ENCODE measurements at regions not wholly inside any gene's neighbourhood (a gene's known extent, or its start where the extent isn't known, plus 50 kb on each side); places are given as distances from the start of the nearest gene placed in this dataset.

DNA sequence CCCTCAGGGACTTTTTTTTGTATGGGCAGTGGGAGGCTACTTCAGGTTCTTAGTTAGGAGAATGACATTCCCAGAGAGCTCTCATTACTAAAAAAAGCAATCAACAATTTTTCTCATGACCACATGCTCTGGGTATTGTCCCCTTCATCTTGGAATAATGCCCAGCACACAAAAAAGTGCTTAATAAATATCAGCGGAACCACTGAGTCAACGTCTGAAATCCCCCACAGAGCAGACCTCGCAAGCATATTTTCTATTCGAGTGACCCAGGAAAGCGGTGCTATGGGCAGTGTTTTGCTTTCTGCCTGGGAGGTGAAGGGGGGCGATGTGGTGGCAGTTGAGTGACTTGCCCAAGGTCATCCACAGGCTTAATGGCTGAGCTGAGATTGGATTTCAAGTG, 493.4 kb upstream of the ZMIZ1 start:
- DNase-seq (ENCODE audit: low spot score), result no peak

DNA sequence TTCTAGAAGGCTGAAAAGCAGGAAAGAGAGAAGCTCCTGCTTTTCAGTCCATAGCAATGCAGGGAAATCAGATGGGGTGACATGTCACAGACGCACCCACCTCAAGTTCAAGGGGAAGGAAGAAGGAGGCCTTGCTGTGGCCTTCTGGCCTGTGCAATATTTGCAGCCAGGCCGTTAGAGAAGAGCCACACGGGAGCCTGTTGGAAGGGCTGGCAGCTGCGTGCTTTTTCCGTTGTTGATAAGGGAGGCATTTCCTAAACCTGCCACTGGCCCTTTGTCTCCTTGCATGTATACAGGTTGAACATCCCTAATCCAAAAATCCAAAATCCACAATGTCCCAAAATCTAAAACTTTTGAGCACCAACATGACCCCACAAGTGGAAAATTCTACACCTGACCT, 492.5 kb upstream of the ZMIZ1 start:
- no peak for DNase-seq (ENCODE audit: low spot score)

DNA sequence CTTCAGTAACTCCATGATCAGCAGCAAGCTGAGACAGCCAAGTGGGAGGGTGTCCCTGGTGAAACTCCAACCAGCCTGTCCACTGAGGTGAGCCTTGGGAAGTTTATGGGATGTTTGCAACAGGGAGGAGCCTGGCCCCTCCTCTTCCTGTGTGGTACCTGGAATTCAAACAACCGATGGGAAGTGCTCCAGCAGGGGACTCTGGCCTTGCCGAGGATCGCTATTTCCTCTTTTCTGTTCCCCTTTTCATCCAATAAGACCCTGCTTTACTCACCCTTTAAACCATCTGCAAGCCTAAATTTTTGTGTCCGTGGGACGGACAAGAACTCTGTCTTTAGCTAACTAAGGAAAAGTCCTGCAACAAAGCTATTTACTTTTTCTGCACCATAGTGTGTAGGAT, 491.1 kb upstream of the ZMIZ1 start:
- DNase-seq (ENCODE audit: low spot score), result no peak

DNA sequence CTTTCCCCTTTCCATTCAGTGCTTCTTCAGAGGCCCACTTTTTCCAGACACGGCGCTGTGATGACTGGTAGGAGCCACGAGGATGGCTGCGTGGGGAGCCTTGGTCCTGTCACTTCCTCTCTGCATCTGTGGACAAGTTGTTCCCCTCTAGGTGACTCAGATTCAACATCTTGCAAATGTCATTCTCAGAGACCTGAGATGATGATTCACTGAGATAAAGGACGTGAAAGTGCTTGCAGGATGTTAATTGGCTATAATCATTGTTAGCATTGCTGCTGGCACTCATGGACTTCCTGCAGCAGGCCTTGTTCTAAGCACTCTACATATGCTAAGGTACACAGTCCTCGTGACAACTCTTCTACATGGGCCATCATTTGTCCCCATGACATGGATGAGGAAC, 489.8 kb upstream of the ZMIZ1 start:
- DNase-seq (ENCODE audit: low spot score), result no peak

DNA sequence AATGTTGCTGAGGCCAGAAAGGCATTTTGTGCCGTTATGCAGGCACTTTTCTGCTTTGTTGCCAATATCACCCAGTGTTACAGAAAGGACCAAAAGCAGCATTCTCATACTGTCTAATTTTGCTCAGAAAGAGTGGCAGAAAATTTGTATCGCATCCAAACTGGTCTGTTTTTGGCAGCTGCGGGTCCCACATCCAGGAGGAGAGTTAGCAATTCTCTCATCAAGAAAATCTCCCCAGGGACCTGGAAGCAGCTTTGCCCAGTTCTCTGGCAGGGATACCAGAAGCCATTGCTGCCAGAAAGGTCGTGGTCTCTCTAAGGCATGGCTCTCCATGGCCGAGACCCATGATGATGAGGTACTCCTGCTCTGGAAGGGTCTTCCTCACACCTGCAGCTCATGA, 489.2 kb upstream of the ZMIZ1 start:
- DNase-seq (ENCODE audit: low spot score), result no peak

DNA sequence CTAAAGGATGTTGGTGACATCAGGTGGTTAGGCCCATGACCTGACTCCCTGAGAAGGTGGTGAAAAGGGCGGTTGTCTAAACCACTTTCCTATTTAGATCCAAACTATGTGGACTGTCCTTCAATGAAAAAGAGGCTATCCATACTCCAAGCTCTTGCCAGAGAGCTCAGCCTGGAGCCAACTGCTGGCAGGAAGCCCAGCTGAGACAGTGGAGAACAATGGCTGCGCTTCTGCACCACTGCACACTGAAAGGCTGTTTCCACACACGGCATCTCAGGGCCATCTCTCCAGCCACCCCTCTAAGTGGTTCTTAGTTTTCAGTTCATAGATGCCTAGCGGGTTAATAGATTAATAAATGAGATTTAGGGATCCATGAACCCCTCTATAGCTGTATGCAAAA, 488.8 kb upstream of the ZMIZ1 start:
- no peak for DNase-seq (ENCODE audit: low spot score)

DNA sequence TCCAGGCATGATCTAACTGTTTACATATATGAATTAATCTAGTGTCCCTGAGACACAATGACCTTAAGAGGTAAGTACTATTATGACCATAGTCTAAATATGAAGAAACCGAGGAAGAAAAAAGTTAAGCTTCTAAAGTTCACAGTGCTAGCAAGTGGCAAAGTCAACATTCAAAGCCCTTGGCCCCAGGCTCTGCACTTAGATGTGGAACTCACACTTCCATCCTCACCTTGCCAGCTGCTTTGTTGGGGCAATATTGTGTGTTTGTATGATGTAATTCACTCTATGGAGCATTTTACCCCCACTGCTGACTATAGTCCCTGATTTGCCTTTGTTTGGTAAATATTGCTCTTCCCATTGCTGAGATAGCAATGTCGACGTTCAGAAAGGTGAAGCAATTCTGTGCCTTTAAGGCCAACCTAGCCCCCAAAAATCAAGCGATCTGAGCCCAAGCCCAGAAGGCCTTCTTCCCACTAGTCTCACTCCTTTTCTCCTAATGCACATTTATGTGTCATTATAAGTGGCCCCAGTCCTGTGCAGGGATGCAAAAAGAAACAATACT, 487.6 kb upstream of the ZMIZ1 start:
- no peak for DNase-seq (ENCODE audit: low spot score)

DNA sequence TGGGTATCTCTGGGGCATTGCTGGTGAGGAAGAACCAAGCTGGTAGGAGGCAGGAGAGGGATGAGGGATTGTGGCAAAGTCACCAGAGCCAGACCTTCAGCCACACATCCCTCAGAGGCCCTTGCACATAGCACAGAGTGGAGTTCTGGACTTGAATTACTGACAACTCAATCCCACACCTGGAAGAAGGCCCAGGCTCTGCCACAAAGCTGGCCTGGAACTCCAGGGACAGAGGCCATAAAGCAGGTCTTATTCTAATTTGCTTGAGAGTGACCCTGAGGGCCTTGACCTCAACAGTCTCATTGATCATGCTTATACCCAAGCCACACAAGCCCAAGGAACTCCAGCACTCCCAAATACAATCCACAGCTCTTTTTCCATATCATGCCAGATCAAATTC, 486.2 kb upstream of the ZMIZ1 start:
- DNase-seq (ENCODE audit: low spot score), result no peak

DNA sequence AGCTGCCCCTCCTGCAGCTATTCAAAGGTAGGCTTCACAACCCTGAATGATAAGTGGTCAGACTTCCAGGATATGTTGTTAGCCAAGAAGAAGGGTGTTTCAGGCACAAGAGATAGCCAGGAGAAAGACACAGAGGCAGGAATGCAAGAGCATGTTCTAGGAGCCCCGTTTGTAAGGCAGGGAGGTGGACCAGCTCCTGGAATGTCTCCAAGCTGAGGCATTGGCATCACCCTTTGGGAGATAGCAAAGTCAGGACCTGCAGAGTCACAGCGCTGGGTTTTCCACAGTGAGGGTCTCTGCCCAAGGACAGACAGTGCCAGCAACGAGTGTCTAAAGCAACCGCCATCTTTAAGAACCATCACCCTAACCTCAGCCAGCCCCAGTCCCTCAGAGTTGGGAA, 484.5 kb upstream of the ZMIZ1 start:
- DNase-seq (ENCODE audit: low spot score), result no peak

DNA sequence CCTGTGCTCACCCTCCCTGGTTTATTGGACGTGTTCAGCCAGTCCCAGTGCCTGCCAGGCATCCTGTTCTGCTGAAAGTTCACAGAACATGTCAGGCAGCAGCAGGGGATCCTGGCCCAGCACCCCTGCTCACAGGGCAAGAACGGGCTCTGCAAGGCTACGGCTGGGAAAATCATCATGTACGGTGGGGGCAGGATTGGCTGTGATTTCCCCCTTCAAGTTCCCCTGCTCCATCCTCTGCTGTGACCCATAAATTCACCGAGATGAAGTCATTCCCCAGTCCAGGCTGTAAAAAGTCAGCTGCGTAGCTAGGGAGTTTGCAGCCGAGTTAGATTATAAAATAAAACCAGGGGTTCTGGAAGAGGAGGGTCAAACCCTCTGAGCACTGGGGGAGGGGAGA, 484.1 kb upstream of the ZMIZ1 start:
- DNase-seq (ENCODE audit: low spot score), result no peak

DNA sequence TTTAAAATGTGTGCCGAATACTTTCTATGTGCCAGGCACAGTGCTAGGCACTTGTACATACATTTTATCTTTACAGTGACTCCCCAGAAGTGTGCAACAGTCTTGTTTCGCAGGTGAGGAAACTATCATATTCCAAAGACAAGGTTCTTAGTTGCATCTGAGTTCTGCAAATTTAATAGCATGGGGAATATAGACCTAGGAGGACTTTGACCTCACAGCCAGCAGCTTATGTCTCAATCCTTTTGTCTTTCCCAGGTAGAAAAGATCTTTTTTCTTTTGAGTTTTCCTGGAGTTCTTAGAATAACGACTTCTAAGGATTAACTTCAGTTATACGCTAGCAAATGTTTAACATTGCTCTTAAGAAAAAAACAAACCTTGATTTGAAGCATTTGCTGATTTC, 482.8 kb upstream of the ZMIZ1 start:
- DNase-seq (ENCODE audit: low spot score), result no peak

DNA sequence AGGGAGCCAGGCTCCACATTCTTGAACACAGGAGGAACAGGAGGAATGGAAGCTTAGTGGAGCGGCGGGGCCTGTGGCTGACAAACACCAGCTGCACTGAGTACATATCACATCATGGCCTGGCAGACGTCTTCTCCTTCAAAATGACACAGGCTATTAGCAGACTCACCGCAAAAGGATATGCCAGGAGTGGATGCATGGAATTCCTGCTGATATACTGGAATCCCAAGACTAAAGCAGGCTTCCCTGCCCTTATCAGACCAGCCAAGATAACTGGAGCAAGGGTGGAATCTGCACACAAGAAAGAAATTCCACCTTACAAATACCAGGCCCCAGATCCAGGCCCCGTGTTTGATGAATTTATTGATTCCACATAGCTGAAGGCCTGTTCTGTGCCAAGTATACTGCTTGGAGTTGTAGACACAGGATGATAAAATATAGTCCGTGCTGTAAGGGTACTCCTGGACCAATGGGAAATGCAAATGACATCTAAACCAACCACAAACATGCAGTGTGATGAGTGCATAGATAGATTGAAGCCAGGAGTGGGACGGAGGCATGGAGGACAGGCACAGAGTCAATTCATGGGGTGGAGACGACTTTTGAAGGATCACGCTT, 480.5 kb upstream of the ZMIZ1 start:
- DNase-seq (ENCODE audit: low spot score), result no peak

DNA sequence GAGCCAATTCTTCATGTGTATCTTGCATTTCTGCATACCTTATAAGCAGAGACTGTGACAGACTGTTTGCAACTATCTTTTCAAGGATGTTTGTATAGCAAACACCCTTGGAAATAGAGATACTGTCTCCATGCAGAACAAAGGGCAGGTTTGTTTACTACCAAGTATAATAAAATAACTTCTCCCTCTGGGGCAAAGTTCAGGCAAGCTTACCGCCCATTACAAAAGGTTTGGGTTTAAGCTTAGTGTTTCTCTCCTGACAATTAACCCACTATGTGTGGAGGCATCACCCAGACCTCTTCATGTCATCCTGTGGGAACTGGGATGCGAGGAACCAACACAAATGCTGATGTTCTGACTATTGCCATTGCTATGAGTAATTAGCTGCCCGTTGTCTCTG, 479.1 kb upstream of the ZMIZ1 start:
- no peak for DNase-seq (ENCODE audit: low spot score)

DNA sequence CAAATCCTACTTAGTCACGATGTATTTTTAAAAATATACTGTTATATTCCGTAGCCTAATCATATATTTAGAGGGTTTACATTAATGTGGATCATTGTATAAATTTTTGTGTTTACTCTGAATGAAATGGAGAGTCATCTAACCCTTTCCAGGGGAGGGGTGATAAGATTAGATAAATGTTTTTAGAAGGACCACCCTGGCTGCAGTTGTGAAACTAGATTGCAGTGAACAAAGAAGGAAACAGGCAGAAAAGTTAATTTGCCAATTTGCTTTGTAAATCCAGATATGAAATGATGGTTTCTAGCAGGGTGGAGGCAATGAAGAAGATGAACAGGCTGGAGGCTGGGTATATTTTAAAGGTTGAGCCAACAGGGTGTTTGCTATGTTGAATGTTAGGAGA, 477.7 kb upstream of the ZMIZ1 start:
- no peak for DNase-seq (ENCODE audit: low spot score)

DNA sequence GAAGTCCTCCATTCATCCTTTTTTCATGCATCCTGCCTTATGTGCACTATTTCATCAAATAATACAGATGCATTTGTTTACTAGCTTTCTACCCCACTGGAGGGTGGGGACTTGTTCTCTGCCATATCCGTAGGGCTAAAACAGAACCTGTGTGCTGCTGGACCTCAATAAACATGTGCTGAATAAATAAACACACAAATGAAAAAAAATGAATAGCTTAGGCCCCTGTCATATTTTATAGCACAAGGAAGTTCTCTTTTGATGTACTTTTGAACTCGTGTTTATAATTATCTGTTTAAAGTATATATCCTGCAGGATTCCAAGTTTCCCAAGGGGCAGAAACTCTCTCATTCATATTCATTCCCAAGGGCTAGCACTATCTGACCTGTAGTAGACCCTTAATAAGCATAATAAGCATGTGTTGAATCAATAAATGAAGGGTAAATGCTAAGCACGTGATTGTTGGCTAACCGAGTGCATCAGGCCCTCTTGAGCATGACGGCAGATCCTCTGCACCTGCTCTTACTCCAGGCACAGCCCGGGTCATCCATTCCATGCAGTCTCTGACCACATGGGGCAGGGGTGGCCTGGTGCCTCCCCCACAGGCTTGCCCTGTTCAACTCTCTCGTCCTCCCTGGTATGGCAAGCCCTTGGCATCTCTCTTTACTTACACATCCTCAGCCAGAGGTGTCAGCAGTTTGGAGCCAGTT, 474.1 kb upstream of the ZMIZ1 start:
- no peak for DNase-seq (ENCODE audit: low spot score)

DNA sequence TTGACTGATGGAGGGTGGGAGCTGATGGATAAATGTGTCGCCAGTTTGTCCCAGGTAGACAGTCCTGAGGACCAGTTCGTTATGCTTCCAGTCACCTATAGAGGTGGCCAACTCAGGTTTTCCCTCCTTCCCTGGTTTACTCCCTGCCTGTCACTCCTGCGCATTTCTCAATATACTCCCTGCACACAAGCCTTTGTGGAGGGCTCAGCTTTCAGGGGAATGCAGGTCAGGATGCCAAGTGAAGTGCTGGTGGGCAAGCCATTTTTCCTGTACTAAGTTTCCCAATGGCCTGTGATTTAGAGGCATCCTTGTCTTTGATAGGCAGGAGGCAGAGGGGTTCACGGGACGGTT, 473.5 kb upstream of the ZMIZ1 start:
- no peak for DNase-seq (ENCODE audit: low spot score)

DNA sequence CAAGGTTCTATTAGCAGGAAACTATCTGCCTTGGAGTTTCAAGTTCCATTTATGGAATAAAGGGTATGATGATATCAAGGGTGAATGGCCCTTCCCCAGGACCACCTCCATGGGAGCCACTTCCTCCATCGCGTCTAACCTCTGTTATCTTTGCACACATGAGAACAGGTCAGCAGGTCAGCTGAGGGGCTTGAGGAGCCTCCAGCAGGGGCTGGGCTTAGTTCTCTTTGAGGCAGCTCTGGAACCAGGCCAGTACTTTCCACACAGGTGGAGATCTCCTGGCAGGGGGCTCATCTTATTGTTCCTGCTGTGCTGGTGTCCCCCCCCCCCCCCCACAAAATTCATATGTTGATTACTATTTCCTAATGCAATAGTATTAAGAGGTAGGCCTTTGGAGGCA, 472.2 kb upstream of the ZMIZ1 start:
- DNase-seq (ENCODE audit: low spot score), result no peak

DNA sequence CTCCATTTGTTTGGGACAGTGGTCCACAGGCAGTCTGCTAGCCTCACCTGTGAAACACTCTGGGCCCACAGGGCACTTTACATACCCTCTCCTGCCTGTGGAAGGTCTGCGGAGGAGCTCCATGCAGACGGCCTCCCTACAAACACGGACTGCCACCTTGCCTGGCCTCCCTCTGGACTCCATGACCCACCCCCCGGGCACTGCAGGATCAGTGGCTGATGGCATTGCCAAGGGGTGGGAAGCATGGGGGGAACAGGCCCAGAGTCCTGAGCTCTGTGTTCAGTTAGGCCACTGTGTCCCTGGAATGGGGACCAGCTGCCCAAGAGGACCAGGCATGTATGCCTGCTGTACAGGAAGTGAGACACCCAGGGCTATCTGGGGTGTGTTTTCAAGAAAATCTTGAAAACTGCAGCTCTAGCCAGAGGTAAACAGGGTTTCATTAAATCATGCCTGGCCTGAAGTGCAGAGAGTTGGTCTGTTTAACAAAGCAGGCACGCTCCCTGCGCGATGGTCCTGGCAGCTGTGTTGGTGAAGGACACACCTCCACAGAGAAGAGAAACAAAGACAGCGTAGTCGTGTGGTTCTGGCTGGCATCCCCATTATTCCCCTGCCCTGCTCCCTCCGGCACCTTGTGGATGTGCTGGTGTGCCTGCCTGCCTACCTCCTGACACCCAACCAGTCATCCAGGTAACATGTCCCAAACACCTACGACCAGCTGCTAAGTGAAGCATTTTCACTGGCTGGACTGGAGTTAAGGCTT, 470.8 kb upstream of the ZMIZ1 start:
- DNase-seq (ENCODE audit: low spot score), result no peak

DNA sequence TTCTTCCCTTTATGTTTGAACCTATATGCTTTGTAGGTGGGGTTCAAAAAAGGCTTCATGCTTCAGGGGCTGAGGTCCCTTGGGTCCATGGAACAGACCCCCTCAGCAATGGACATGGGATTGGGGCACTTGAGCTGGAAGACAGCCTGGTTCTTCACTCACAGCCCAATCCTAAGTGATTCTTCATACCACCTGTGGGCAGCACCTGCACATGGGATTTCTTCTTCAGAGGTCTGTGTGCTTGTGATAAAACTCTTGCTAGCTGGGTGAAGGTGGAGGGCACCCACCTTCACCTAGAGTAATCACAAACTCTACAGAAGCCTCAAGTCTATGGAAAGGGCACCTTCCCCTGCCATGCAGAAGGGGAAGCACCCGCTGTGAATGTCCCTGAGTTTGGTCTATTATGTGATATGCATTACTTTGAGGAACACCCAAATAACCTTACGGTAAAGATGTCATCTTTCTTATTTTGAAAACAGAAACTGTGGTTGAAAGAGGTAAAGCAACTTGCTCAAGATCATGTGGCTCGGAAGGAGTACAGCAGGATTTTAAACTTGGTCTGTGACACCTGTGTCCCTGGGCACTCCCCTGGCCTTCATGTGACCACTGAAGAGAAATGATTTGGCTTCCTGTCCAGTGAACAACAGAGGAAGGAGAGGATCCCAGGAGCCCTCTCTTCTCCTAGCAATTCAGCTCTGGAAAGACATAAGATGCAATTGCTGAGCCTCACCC, 469.5 kb upstream of the ZMIZ1 start:
- DNase-seq (ENCODE audit: low spot score), result no peak

DNA sequence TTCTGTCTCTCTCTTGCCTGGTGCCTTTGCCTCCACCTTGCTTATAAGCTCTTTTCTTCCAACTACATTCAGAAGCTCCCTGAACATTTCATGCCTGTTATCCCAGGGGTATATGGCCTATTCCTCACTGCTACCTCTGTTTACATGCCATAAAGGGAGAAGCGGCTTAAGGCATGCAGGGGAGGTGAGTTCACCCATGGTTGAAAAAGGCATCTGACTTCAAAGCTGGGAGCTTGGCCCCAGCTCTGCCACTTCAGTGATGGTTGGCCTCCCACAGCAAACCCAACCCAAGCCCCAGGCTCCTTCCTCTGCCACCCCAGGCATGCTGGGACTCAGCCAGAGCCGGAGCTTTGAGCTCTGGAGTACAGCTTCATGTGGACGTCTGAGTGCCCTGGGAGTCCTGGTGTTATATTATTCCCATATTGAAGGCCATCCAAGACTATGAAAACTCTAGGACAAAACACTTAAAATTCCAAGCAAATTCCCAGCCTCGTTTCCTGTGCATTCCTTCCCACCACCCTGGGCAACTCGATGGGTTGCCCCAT, 468.6 kb upstream of the ZMIZ1 start:
- DNase-seq (ENCODE audit: low spot score), result no peak

DNA sequence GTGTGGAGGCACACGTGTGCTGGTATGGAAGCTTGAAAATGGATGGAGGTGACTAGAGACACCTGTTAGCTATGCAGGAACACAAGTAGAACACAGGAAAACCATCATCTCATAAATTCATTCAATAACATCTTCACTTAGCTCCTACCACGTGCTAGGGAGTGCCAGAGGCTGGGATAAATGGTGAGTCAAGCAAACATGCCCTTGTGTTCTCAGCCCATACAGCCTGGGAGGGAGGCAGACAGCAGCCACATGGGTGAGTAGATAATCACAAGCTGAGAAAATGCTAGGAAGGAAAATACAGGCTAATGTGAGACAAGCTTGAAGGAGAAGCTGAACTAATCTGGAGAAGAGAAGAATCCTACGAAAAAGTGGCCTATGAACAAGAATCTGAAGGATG, 468.0 kb upstream of the ZMIZ1 start:
- no peak for DNase-seq (ENCODE audit: low spot score)
